WI38 (cell line): ENCODE measurements at regions not wholly inside any gene's neighbourhood (a gene's known extent, or its start where the extent isn't known, plus 50 kb on each side); places are given as distances from the start of the nearest gene placed in this dataset.

Experiments used
- H3K4me3 ChIP-seq: 2 replicates; pipeline ENCODE4 v1.5.1; 2011; ENCODE audit warnings: low read depth, mild to moderate bottlenecking, control low read depth, low read length
- CTCF ChIP-seq: IDR thresholded peaks from 2 replicates; pipeline ENCODE4 v1.5.1; 2012; ENCODE audit warnings: low read depth, mild to moderate bottlenecking, control low read depth, low read length

GRCh38 chr10:83984256-83984640 lies 155.1 kb upstream of the GHITM start:
- TF ChIP-seq CTCF = no peak

GRCh38 chr10:83986800-83987199 lies 152.5 kb upstream of the GHITM start:
- H3K4me3 ChIP-seq = no peak overlapping the region
- no peak for TF ChIP-seq CTCF

More at GRCh38 chr10:83984256-83984640, 155.1 kb upstream of the GHITM start:
- no peak overlapping the region for H3K4me3 ChIP-seq

GRCh38 chr10:83987216-83987615 lies 152.1 kb upstream of the GHITM start:
- H3K4me3 ChIP-seq = no peak overlapping the region
- TF ChIP-seq CTCF = no peak

- TF ChIP-seq CTCF = no peak
- no peak overlapping the region for H3K4me3 ChIP-seq
Observed at GRCh38 chr10:83988435-83988834, 150.9 kb upstream of the GHITM start.

GRCh38 chr10:83990126-83990525 lies 149.2 kb upstream of the GHITM start:
- TF ChIP-seq CTCF = no peak
- no peak overlapping the region for H3K4me3 ChIP-seq

GRCh38 chr10:83991986-83992753 lies 147.1 kb upstream of the GHITM start:
- H3K4me3 ChIP-seq = no peak overlapping the region
- TF ChIP-seq CTCF = no peak

GRCh38 chr10:83994325-83994724 lies 145.0 kb upstream of the GHITM start:
- TF ChIP-seq CTCF = no peak
- no peak overlapping the region for H3K4me3 ChIP-seq
